BLaER1 treated with 17β-estradiol and CSF1 and Interleukin-3, amounts not matched to agents 10 nM and 100 nM (cell line): ENCODE measurements at regions not wholly inside any gene's neighbourhood (a gene's known extent, or its start where the extent isn't known, plus 50 kb on each side); places are given as distances from the start of the nearest gene placed in this dataset.

Experiments used
- H3K27ac ChIP-seq, 11 experiments: shearing (Covaris generic); formaldehyde crosslinking; 2 replicates each; pipeline ENCODE4 v1.8.1; 2022
- H3K27me3 ChIP-seq, 11 experiments: shearing (Covaris generic); formaldehyde crosslinking; 2 replicates each; pipeline ENCODE4 v1.8.1; 2022
- H3K36me3 ChIP-seq, 11 experiments: shearing (Covaris generic); formaldehyde crosslinking; 2 replicates each; pipeline ENCODE4 v1.8.1; 2022
- H3K4me1 ChIP-seq, 10 experiments: shearing (Covaris generic); formaldehyde crosslinking; 2 replicates each; pipeline ENCODE4 v1.8.1; 2022
- H3K4me2 ChIP-seq, 11 experiments: shearing (Covaris generic); formaldehyde crosslinking; 2 replicates each; pipeline ENCODE4 v1.8.1; 2022
- H3K4me3 ChIP-seq, 10 experiments: shearing (Covaris generic); formaldehyde crosslinking; 2 replicates each; pipeline ENCODE4 v1.8.1; 2022
- H3K9ac ChIP-seq, 11 experiments: shearing (Covaris generic); formaldehyde crosslinking; 2 replicates each; pipeline ENCODE4 v1.8.1; 2022
- H3K9me3 ChIP-seq, 11 experiments: shearing (Covaris generic); formaldehyde crosslinking; replicated peaks in 1 of 11; 2 replicates each; pipeline ENCODE4 v1.8.1; 2022
- H4K20me1 ChIP-seq, 11 experiments: shearing (Covaris generic); formaldehyde crosslinking; 2 replicates each; pipeline ENCODE4 v1.8.1; 2022
- Cebpa-rat ChIP-seq, 11 experiments: shearing (Covaris generic); IDR thresholded peaks; 2 replicates each; pipeline ENCODE4 v1.8.1; 2022

DNA sequence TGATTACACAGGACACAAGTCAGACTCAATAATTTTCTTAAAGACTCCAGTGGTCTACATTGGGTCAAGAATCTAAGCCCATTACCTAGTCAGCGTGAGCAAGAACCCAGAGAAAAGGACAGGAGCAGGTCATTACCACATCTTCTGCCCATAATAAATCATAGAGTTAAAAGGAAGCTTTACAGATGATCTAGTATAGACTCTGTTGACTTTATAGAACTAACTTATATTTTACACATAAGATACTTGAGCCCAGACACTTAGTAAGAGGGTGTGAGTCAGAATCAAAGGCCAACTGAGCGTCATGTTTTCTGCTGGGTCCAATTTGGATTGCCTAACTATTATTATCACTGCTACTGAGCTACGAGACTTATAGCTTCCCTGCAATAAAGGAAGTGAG lies 206.1 kb upstream of the NPSR1 start:
- Histone ChIP-seq H4K20me1 (no peaks in the 10 kb centered on the region), H3K4me1 (no peaks in the 10 kb centered on the region), H3K4me3 (no peak overlapping the region), H3K9ac (no peak overlapping the region), H3K4me2 (no peak overlapping the region), H3K36me3 (no peaks in the 10 kb centered on the region), H3K27me3 (no peaks in the 10 kb centered on the region), H3K9me3 (0 out of 22 replicates have a peak, but pooled peaks cover 0 to 2% (median 0%) of the 10 kb centered on the region in 11 experiments), H3K27ac (no peak overlapping the region)
- no peak for TF ChIP-seq Cebpa-rat (IDR thresholded peaks at IDR 0.05)

- no peak for TF ChIP-seq Cebpa-rat (IDR thresholded peaks at IDR 0.05)
- H3K27ac ChIP-seq = no peak overlapping the region
Observed at GRCh38 chr7:34452363-34452762, 205.7 kb upstream of the NPSR1 start.

DNA sequence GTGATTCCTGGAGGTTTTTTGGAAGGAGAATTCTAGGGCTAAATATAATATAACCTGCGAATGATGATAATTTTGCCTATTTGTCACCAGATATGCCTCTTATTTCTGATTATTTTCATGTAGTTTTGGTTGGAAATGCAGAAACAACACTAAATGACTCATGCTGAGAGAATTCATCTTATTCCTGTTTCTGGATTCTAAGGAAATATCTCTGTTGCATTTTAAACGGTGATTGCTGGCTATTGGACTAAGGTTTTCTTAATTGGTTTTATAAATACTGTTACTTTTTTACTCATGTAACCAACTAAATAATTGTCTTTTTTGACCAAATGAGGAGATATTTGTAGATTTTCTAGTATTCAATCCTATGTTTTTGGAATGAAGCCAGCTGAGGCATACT lies 204.9 kb upstream of the NPSR1 start:
- Histone ChIP-seq H3K9me3 (peaks cover 0 to 9% (median 0%) of the 10 kb centered on the region in 11 experiments; a peak in 1 of 22 replicates), H3K27ac (no peak overlapping the region), H4K20me1 (no peaks in the 10 kb centered on the region), H3K4me2 (no peak overlapping the region), H3K36me3 (no peaks in the 10 kb centered on the region), H3K4me3 (no peak overlapping the region), H3K27me3 (no peaks in the 10 kb centered on the region), H3K4me1 (no peaks in the 10 kb centered on the region), H3K9ac (no peak overlapping the region)
- no peak for TF ChIP-seq Cebpa-rat (IDR thresholded peaks at IDR 0.05)

More at GRCh38 chr7:34452363-34452762, 205.7 kb upstream of the NPSR1 start:
- no peak overlapping the region for H3K4me2 ChIP-seq
- no peak overlapping the region for H3K4me3 ChIP-seq
- H4K20me1 ChIP-seq = no peaks in the 10 kb centered on the region
- peaks cover 0 to 6% (median 0%) of the 10 kb centered on the region in 11 experiments; a peak in 1 of 22 replicates for H3K9me3 ChIP-seq
- no peaks in the 10 kb centered on the region for H3K27me3 ChIP-seq
- no peaks in the 10 kb centered on the region for H3K36me3 ChIP-seq
- no peaks in the 10 kb centered on the region for H3K4me1 ChIP-seq
- no peak overlapping the region for H3K9ac ChIP-seq

DNA sequence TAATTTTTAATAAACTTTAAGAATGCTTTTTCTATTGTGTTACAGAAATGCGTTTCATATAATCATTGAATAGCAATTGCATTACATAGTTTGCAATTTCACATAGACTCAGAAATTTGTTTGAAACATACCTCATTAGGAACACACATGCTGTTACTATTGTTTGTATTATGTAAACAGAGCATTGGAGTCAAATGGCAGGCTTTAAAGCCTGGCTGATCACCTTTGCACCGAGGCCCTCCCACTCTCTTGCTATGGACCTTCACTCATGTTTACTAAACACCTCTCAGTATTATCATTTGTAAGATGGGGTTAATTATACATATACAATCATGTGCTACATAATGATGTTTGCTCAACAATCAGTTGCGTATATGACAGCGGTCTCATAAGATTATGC lies 203.6 kb upstream of the NPSR1 start:
- Histone ChIP-seq H3K9me3 (peaks cover 0 to 9% (median 0%) of the 10 kb centered on the region in 11 experiments; a peak in 1 of 22 replicates), H4K20me1 (no peaks in the 10 kb centered on the region), H3K4me2 (no peak overlapping the region), H3K27ac (no peak overlapping the region), H3K4me1 (no peaks in the 10 kb centered on the region), H3K27me3 (no peaks in the 10 kb centered on the region), H3K36me3 (no peaks in the 10 kb centered on the region), H3K4me3 (no peak overlapping the region), H3K9ac (no peak overlapping the region)
- no peak for TF ChIP-seq Cebpa-rat (IDR thresholded peaks at IDR 0.05)

DNA sequence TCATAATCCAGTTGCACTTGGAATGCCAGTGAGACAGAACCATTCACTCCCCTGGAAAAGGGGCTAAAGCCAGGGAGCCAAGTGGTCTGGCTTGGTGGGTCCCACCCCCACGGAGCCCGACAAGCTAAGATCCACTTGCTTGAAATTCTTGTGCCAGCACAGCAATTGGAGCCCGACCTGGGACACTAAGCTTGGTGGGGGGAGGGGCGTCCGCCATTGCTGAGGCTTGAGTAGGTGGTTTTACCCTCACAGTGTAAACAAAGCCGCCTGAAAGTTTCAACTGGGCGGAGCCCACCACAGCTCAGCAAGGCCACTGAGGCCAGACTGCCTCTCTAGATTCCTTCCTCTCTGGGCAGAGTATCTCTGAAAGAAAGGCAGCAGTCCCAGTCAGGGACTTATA lies 200.7 kb upstream of the NPSR1 start:
- Histone ChIP-seq H3K4me3 (no peak overlapping the region), H3K4me2 (no peak overlapping the region), H4K20me1 (no peaks in the 10 kb centered on the region), H3K9ac (no peak overlapping the region), H3K9me3 (peaks cover 0 to 9% (median 0%) of the 10 kb centered on the region in 11 experiments; a peak in 1 of 22 replicates), H3K27me3 (no peaks in the 10 kb centered on the region), H3K27ac (no peak overlapping the region), H3K4me1 (no peaks in the 10 kb centered on the region), H3K36me3 (no peaks in the 10 kb centered on the region)
- TF ChIP-seq Cebpa-rat (IDR thresholded peaks at IDR 0.05) = no peak

DNA sequence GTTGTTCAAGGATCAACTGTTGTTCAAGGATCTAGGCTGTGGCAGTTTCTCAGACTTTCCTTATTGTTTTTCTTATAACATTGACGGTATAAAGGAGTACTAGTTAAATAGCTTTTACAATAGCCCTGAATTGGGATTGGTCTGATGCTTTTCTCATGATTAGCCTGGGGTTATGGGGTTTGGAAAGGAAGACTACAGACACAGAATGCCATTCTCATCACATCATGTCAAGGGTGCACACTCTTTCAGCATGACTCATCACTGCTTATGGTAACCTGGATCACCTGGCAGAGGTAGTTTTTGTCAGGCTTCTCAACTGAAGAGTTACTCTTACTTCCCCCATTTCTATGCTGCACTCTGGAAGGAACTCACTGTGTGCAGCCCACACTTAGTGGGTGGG lies 194.2 kb upstream of the NPSR1 start:
- Histone ChIP-seq H3K27me3 (no peaks in the 10 kb centered on the region), H3K36me3 (no peaks in the 10 kb centered on the region), H4K20me1 (no peaks in the 10 kb centered on the region), H3K4me2 (no peak overlapping the region), H3K4me1 (no peaks in the 10 kb centered on the region), H3K4me3 (no peak overlapping the region), H3K9ac (no peak overlapping the region), H3K27ac (no peak overlapping the region), H3K9me3 (no peaks in the 10 kb centered on the region)
- TF ChIP-seq Cebpa-rat (IDR thresholded peaks at IDR 0.05) = no peak

DNA sequence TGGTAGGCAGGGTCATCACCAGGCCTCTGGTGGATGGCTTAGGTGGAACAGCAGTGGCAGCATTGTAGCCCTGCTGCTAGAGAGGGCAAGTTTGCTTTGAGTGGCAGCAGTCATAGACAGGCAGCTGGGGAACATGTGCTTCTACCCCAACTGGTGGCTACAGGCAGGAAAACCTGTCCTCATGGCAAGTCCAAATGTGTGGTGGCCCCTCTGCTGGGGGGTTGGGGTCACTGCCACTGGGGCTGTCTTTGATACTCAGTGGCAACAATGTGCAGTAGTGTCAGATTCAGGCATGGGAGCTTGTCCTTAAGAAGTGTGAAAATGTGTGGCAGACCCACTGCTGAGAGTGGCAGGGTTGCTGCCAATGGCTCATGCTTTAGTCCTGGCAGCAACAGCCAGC lies 186.2 kb upstream of the NPSR1 start:
- no peaks in the 10 kb centered on the region for H3K27me3 ChIP-seq
- no peaks in the 10 kb centered on the region for H3K4me1 ChIP-seq
- no peak for TF ChIP-seq Cebpa-rat (IDR thresholded peaks at IDR 0.05)
- no peaks in the 10 kb centered on the region for H4K20me1 ChIP-seq
- peaks cover 16 to 31% (median 24%) of the 10 kb centered on the region in 11 experiments for H3K9me3 ChIP-seq
- H3K36me3 ChIP-seq = no peaks in the 10 kb centered on the region
- no peak overlapping the region for H3K4me2 ChIP-seq
- H3K9ac ChIP-seq = no peak overlapping the region
- H3K4me3 ChIP-seq = no peak overlapping the region
- no peak overlapping the region for H3K27ac ChIP-seq

DNA sequence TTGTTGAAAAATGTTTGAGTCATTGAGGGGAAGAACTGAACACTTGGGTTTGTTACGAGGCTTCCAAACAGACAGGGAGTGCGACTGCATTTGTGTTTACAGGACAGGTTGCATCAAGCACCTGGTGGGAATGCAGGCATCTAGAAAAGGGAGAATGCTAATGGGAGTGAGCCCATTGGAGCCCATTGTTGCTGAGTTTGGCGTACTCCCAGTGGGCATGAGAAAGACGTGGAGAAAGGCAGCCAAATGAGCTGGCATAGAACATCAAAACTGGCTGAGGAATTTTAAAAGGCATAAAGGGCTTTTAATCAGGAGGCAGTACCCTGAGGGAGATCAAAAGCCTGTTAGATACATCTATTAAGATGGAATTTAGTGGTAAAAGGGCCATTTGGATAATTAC lies 171.6 kb upstream of the NPSR1 start:
- H3K9me3 ChIP-seq = peaks cover 0 to 6% (median 0%) of the 10 kb centered on the region in 11 experiments; a peak in 1 of 22 replicates
- H3K27me3 ChIP-seq = no peaks in the 10 kb centered on the region
- no peak for TF ChIP-seq Cebpa-rat (IDR thresholded peaks at IDR 0.05)
- no peaks in the 10 kb centered on the region for H4K20me1 ChIP-seq
- H3K4me3 ChIP-seq = no peak overlapping the region
- H3K36me3 ChIP-seq = no peaks in the 10 kb centered on the region
- no peaks in the 10 kb centered on the region for H3K4me1 ChIP-seq
- H3K9ac ChIP-seq = no peak overlapping the region
- H3K4me2 ChIP-seq = no peak overlapping the region
- no peak overlapping the region for H3K27ac ChIP-seq

DNA sequence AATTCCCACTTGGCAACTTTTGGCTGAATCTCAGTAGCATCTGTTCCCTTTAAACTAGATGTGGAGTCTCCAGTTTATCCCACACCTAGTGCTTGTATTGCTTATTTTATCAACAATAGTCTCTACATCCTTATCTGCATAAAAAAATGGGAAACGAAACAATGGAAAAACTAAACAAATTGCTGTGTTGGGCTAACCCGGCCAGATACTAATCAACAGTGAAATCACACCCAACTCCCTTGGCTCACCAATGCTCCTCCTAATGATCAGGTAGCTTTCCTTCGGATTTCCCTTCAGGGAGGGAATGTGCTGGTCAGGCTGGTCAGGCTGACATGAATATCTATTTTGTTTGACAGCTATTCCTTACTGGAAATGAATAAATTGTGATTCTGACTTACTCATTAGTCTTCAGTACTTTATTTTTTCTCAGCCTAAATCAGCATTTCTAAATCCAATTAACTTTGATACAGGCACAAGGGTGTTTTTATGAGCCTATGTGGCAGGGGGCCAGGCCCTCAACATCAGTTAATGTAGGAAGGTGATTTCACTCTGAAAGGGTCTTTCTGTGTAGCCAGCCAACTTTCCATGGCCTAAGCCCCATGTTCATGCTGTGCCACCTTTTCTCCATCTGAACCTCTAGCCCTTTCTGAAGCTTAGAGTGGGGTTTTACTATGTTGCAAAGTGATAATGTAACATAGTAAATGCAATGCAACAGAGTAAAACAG lies 170.5 kb upstream of the NPSR1 start:
- H3K4me3 ChIP-seq = no peak overlapping the region
- H3K4me2 ChIP-seq = no peak overlapping the region
- H3K4me1 ChIP-seq = no peaks in the 10 kb centered on the region
- H3K27ac ChIP-seq = no peak overlapping the region
- H3K9ac ChIP-seq = no peak overlapping the region
- no peaks in the 10 kb centered on the region for H4K20me1 ChIP-seq
- H3K27me3 ChIP-seq = no peaks in the 10 kb centered on the region
- peaks cover 0 to 6% (median 0%) of the 10 kb centered on the region in 11 experiments; a peak in 1 of 22 replicates for H3K9me3 ChIP-seq
- H3K36me3 ChIP-seq = no peaks in the 10 kb centered on the region
- no peak for TF ChIP-seq Cebpa-rat (IDR thresholded peaks at IDR 0.05)

GRCh38 chr7:34488766-34489165 lies 169.3 kb upstream of the NPSR1 start:
- Histone ChIP-seq H3K36me3 (no peaks in the 10 kb centered on the region), H3K4me3 (no peak overlapping the region), H3K4me2 (no peak overlapping the region), H3K27ac (no peak overlapping the region), H3K9me3 (peaks cover 0 to 6% (median 0%) of the 10 kb centered on the region in 11 experiments; a peak in 1 of 22 replicates), H3K27me3 (no peaks in the 10 kb centered on the region), H3K4me1 (no peaks in the 10 kb centered on the region), H4K20me1 (no peaks in the 10 kb centered on the region), H3K9ac (no peak overlapping the region)
- TF ChIP-seq Cebpa-rat (IDR thresholded peaks at IDR 0.05) = no peak
